T1000 (cell line): ENCODE measurements at regions not wholly inside any gene's neighbourhood (a gene's known extent, or its start where the extent isn't known, plus 50 kb on each side); places are given as distances from the start of the nearest gene placed in this dataset.

ENCODE experiments used
- DNase-seq: peaks from one replicate; lab custom pipeline; 2025; ENCODE audit warnings: mixed read lengths; lab: John Stamatoyannopoulos, UW

DNA sequence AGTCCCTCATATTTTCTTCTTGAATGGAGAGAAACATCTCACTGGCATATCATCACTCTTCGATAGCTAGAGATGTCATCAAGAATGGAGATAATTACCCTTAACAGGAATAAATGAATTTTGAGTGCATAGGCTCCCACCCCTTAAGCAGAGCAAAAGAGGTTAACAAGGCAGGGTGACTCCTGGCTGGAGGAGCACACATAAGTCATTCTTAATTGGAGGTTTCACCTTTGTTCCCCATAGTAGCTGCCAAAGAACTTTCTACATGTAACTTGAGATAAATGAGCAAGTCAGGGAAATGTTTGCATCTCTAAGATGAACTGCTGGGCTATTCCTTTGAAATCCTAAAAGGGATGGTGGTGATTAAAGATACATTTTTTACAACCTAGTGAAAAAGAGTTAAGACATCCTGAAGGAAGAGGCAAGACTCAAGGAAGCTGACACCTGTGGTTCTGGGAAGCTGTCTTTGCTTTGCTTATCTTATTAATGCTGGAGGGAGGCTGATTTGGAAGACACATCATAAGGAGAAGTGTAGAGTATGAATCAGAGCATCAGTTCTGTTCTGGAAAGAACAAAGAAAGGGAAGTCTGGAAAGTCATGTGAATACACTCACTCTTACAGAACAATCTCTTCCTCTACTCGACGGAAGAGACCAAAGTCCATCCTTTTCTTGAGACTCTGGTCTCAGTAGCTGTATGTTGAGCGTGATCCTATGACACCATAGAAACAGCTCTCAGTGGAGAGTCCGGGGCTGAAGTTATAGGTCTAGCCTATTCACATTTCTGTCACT is 326.3 kb downstream of the OSTF1 start:
- no peak for DNase-seq

DNA sequence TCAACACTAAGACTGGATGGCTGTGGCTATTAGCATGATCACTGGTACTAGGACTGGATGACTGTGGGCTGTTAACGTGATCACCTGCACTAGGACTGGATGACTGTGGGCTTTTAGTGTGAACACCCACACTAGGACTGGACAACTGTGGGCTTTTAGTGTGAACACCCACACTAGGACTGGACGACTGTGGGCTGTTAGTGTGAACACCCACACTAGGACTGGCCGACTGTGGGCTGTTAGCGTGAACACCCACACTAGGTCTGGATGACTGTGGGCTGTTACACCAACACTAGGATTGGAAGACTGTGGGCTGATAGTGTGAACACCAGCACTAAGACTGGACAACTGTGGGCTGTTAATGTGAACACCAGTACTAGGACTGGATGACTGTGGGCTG is 329.2 kb downstream of the OSTF1 start:
- no peak for DNase-seq

DNA sequence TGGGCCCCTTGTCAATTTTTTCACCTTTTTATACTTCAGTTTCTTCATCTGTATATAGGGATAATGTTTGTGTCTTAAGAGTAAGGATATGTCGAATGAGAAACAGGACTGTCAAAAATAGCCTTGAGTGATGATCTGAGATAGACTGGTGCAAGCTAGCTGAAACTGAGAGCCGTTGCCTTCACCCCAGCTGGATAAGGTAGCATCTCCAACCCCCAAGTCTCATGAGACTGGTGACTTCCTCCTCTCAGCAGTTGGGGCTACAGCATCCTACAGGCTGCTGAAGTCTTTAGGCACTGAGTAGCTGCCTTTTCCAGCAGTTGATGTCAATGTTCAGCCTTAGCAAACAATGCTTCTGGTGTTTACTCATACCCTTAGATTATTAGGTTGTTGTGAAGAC is 330.2 kb downstream of the OSTF1 start:
- no peak for DNase-seq

GRCh38 chr9:75422944-75423522 is 334.7 kb downstream of the OSTF1 start:
- no peak for DNase-seq

DNA sequence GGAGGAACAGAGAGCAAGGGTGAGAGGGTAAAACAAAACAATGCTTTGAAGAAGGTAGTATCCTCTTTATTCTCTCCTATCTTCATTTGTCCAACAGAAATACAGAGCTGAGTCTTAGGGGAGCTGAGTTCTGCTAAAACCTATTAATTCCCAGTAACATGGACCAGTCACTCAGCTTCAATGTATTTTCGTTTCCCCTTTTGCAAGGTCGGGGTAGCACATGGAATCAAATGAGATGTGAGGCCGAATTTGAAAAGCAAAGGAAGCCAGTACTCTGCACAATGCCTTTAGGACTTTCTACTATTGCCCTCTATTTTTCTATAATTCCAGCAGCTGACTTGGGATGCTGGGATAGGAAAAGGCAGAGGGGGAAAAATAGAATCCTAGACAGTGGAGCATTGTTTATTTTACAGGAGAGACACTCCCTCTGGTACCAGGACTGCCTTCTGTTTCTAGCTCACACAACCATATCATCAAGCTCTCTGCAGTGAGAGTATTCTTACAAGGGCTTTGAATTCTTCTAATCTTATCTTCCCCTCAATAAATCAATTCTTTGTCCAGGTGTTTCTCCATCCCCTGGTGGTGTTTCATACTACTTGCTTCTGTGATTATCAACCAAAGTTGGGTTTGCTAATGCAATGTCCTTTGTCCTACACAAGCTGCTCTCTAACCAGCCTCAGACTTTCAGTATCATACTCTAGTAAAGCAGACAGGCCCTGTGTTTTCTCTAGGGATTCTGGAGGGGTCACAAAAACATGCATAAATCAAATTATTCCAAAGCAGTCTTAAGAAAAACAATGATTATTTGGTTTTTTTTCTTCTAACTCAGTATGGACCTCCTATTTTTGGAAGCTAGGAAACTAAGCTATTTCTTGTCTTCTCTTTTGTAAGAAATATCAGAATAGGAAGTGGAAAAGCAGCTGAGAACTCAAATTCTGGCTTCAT is 341.5 kb downstream of the OSTF1 start:
- no peak for DNase-seq

- DNase-seq = no peak
Observed at GRCh38 chr9:75431375-75431774, 343.1 kb downstream of the OSTF1 start.

GRCh38 chr9:75432386-75432785 is 344.1 kb downstream of the OSTF1 start:
- DNase-seq = no peak

DNA sequence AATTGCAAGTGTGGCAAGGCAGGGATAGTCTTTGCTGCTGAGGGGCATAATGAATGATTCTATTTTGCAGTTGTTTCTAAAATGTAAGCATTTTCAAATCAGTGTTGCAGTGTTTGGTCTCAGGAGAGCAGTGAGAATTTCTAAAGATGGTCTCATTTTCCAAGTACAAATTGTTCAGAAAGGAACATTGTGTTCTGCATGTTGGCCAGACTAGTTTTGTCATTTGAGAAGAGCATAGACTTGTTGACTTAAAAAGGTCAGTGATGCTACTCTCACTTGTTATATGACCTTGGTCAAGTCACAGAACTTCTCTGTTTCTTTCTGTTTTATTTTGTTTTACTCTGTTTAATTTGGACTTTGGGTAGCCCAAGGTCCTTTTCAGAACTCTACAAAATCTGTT is 344.6 kb downstream of the OSTF1 start:
- DNase-seq = no peak

GRCh38 chr9:75438716-75439115 is 350.4 kb downstream of the OSTF1 start:
- no peak for DNase-seq

DNA sequence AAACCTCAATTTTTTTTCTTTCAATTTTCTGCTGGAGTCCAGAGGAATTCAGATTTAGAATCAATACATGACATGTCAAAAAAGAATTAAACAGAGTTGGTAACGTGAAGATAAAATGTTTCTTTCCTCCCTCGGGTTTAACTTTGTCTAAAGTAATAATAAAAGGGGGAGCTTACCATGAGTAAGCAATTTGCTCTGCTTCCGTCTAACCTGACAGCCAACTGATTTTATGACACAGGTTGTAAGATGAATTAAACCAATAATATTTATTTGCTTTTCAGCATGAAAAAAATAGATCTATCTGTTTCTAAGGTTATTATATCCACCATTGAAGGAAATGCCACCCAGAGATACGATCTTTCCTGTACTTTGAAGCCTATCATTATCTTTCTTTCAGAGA is 352.6 kb downstream of the OSTF1 start:
- no peak for DNase-seq

DNA sequence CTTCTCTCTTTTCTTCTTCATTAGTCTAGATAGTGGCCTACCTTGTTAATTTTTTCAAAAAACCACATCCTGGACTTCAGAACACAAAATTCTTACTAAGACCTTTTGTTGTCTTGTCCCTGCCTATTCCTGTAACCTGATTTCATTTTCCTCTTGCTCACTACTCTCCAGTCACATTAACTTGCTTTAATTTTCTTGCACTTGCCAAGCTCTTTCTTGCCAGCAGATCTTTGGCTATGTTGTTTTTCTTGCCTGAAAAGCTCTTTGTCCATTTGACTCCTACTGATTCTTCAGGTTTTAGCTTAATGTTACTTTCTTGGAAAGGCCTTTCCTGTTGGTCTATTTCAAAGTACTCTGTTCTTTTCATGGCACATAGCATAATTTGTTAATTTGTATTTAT is 356.8 kb downstream of the OSTF1 start:
- DNase-seq = no peak

- no peak for DNase-seq
Observed at GRCh38 chr9:75447281-75447680, 359.0 kb downstream of the OSTF1 start.

GRCh38 chr9:75448281-75448680 is 360.0 kb downstream of the OSTF1 start:
- no peak for DNase-seq

DNA sequence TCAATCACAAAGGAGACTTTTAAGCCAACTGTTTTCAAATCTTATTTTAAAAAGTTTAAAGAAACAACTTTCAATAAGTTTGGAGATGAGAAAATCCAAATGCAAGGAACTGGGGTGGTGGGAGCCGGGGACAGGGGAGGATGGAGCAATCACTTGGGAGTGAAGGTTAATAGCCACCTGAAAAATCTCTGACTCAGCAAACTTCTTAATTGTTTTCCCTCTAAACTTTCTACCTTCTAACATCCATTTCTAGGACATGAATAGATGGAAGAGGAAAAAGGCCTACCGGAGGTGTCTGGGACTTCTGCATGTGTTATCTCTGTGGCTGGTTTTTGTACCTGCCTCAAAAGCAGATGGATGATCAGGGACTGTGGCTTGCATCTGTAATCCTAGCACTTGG is 360.6 kb downstream of the OSTF1 start:
- no peak for DNase-seq

GRCh38 chr9:75451045-75451444 is 362.7 kb downstream of the OSTF1 start:
- peak; percentile 72 for DNase-seq

- peak; percentile 35 for DNase-seq
Observed at GRCh38 chr9:75451505-75451904, 363.2 kb downstream of the OSTF1 start.

- no peak for DNase-seq
Observed at GRCh38 chr9:75452512-75452911, 364.2 kb downstream of the OSTF1 start.

DNA sequence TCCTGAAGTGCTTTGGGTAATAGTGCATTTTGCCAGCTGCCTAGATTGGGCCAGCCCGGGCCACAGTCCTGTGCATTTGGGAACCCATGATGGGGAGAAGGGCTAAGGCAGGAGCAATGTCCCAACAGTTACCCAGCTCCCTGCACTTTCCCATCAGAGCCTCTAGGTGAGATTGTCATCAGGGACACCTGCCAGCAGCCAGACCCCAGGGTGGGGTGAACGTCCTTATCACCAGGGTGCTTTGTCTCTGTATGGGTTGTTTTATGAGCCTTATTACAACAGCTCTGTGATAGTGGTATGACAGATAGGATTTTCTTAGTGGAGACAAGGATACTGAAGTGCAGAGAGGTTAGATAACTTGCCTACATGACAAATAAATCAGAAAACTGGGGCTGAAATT is 365.7 kb downstream of the OSTF1 start:
- DNase-seq = no peak

- no peak for DNase-seq
Observed at GRCh38 chr9:75454891-75455290, 366.6 kb downstream of the OSTF1 start.

DNA sequence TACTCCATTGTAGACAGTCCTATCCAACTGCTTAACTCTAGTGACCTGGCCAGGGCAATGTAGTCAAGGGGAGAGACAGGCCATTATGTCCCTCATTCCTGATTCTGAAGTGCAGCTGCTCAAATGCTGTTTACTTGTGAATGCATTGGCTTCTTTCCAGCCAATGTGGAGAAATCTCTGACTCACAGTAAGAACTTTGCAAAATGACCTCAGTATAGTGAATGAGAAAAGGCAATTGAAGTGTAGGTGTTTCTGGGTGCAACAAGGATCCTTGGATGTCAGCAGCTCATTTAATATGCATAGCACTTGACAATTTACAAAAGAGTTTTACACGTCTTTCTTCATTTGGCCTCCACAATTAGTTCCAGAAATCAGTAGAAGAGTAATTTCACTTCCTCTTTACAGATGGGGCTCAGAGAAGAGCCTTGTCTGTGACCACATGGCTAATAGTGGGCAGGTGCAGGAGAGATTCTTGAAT is 367.2 kb downstream of the OSTF1 start:
- no peak for DNase-seq

DNA sequence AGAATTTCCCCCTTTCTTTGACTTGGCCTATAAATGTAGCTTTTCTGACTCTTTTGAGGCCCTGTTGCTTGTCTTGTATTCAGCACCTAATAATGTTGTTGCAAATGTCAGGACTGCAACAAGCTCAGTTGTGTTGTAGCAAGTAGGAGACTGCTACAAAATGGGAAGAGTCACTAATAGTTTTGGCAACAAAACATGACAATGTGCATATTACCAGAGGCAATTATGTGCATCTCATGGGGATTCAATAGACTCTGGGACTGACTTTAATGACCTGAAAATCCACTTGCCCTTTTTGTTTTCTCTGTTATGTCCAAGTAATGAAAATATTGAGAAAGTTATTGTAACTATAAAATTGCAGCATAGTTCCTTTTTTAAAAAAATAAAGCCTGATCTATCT is 368.4 kb downstream of the OSTF1 start:
- DNase-seq = no peak

DNA sequence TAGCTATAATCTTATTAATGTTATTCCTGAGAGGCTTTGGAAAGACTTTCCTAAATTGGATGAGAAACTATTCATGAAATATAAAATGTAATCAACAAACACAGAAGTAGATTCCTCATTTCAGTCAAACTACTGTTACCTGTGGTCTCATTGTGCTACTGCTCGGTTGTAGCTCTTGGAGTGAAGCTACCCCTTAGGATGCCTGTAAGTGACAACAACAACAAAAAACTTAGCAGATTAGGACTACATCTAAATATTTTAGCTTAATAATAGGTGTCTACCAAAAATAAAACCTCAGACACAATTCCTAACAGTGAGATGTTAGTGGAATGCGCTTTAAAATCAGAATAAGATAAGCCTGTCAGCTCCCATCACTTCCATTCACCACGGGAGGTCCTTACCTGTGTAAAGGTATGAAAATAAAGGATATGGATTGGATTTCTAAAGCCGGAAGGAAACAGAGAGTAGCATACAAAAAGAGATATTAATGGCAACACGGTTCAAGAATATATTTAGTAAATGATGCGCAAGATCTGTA is 369.2 kb downstream of the OSTF1 start:
- DNase-seq = no peak
